COLO668 (cell line): ENCODE measurements at regions not wholly inside any gene's neighbourhood (a gene's known extent, or its start where the extent isn't known, plus 50 kb on each side); places are given as distances from the start of the nearest gene placed in this dataset.
"Not testable (repeated sequence)": the region's sequence is repeated elsewhere in the genome, so short reads cannot be mapped to it uniquely, and the experiment has no call there.

Source experiments
- DNase-seq: peaks from one replicate; lab custom pipeline; 2025; ENCODE audit not compliant: unreplicated experiment; lab: John Stamatoyannopoulos, UW

- DNase-seq = no peak
Measured at GRCh38 chr18:43710135-43710534, 432.8 kb upstream of the SYT4 start.

GRCh38 chr18:43714343-43715010 lies 437.2 kb upstream of the SYT4 start:
- no peak for DNase-seq

GRCh38 chr18:43719267-43719795 lies 442.0 kb upstream of the SYT4 start:
- DNase-seq = no peak

- DNase-seq = no peak
Measured at GRCh38 chr18:43720041-43720440, 442.8 kb upstream of the SYT4 start.

- no peak for DNase-seq
Measured at GRCh38 chr18:43735570-43735969, 458.3 kb upstream of the SYT4 start.

- no peak for DNase-seq
Measured at GRCh38 chr18:43744960-43745745, 467.9 kb upstream of the SYT4 start.

GRCh38 chr18:43751203-43751602 lies 473.9 kb upstream of the SYT4 start:
- no peak for DNase-seq

DNA sequence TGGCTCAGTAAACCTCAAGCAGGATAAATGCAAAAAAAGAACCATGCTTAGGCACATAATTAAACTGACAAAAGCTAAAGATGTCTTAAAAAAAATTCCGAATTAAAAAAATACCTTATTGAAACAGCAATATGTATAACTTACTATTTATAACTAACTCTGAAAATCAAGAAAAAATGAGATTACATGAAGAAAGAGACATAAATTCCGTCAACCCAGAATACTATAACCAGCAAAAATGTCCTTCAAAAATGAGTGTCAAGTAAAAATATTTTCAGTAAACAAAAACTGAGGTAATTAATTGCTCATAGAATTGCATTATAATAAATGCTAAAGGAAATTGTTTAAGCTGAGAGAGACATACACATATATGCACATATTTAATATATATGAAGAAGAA lies 474.5 kb upstream of the SYT4 start:
- DNase-seq = no peak

DNA sequence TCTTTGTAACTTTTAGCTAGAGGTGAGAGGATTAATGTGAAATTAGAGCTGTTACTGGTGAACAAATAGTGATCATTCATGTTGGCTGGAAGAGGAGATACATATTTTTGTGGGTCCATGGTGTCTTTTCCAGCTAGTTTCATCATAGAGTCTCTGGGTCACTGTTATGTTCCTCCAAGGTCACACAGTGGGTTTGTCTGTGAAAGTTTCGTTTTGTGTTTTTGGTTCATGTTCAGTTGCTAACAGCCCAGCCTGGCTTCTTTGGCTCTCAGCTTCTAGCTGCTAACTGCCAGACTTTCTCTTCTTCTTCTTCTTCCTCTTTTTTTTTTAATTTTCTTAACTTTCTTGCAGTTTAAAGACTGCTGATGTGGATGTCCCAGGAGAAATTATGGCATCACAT lies 480.0 kb upstream of the SYT4 start:
- DNase-seq = no peak

DNA sequence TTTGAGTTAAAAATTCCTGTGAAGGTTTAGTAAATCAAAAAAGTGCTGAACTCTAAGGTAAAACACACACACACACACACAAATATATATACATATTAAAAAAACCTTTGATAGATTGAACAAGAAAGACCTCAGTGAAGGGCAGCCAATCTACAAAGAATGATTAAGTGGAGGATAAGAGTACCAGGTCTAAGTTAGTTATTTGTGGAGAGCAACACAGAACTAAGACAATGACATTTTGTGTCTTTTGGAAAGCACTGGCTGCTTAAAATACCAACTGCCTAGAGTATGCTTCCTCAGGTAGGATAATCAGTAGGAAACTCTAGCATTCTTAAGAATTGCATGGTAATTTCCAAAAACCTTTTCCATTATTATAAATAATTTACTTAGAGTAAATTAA lies 481.4 kb upstream of the SYT4 start:
- DNase-seq = no peak

DNA sequence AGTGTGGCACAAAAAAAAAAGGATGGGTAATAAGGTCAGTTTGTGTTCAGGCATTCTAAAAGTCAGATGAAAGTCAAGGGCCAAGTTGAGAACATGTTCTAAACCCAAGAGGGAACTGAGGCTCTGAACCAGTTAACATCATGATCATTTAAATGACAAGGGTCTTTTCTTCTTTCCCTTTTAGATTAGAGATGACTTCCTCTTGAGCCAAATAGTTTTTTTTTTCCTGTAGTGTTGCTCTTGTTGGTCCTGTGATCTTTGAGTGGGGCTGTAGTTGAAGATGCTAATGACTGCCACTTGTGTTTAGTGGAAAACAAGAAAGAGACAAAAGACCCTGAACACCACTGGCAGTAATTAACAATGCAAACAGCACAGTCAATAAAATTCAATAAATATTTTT lies 482.7 kb upstream of the SYT4 start:
- DNase-seq = no peak

GRCh38 chr18:43772907-43773306 lies 495.6 kb upstream of the SYT4 start:
- no peak for DNase-seq

- no peak for DNase-seq
Measured at GRCh38 chr18:43774497-43774896, 497.2 kb upstream of the SYT4 start.

DNA sequence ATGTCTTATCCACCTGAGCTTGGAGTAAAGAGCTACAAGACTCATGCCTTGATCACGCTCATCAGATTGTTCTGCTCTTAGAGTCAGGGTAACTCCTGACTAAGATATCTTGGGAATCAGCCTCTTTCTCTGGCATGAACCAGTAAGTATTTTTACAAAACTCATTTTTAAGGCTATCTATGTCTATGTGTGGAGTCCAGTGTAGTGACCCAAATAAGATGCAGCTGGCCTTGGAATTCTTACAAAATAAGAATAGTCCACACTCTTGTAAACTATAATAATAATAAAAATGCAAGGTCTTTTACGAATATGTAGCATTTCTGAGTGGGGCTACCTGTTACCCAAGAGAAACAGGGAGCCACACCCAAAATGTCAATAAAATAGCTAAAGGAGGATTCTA lies 498.3 kb upstream of the SYT4 start:
- DNase-seq = no peak

- DNase-seq = no peak
Measured at GRCh38 chr18:43776997-43777396, 499.7 kb upstream of the SYT4 start.

DNA sequence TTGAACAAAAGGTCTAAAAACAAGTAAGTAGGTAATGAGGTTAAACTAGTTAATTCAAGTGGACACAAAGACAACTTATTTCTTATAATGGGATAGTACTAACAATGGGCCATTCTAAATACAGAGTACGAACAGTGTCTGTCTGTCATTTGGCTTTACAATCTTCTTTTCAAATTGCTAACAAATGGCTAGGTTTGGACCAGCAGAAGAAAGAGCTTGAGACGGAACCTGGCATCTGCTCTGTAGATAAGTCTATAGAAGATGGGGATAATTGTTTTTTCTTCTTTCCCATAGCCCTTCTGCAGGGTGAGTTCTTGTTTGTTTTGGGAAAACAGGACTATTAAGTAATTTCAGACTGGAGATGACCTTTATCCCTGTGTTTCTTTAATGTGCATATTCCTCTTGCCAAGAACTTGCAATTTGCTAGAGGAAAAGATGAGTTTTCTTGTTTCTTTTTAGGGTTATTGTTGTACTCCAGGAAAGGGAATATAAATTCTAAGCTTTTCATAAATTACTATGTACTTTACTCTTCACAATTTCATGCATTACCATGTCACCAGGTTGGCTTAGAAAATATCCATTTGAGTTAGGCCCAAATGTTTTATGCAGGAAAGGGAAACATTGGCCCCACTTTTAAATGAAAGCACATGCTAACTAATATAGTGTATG lies 500.5 kb upstream of the SYT4 start:
- no peak for DNase-seq

DNA sequence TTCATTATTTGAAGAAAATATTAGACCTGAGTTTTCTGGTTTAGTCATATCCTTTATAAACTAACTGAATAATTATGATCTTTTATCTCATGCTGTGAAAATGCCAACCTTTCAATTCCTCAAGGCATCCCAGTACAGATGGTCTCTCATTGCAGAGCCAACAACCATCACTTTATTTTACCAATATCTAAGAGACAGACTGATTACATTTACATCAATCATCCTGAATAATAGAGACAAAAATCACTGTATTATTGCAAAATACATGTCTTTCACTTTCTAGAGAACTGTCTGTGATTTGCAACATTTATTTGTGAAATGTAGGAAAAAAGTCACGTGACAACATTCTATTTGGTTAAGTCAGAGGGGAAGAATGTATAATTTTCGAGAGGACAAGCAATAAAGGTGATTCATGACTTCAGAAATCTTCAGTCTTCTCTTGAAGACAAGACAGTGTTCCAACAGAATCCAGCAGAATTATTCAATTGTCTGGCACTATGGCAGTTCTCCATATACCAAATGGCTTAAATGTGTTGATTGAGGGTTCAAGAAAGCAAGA lies 503.6 kb upstream of the SYT4 start:
- DNase-seq = no peak

DNA sequence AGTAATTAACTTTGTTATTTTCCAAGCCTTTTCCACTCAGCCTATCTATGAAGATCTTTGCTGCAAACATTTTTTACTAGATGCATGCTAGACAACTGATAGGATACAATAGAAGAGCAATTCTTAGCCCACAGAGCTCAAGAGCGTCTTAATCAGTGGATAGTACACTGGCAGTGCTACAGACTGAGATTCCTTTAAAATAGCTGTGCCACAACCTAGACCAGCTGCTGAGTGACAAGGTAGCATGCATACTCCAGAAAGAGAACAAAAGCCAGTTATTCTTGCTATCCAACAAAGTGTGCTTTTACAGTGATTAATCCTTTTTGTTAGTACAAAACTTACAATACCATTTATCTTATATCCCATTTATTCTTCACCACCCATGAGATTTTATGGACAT lies 507.9 kb upstream of the SYT4 start:
- DNase-seq = no peak

GRCh38 chr18:43786893-43787292 lies 509.6 kb upstream of the SYT4 start:
- DNase-seq = no peak

- not testable (repeated sequence) for DNase-seq
Measured at GRCh38 chr18:43787721-43788120, 510.4 kb upstream of the SYT4 start.

DNA sequence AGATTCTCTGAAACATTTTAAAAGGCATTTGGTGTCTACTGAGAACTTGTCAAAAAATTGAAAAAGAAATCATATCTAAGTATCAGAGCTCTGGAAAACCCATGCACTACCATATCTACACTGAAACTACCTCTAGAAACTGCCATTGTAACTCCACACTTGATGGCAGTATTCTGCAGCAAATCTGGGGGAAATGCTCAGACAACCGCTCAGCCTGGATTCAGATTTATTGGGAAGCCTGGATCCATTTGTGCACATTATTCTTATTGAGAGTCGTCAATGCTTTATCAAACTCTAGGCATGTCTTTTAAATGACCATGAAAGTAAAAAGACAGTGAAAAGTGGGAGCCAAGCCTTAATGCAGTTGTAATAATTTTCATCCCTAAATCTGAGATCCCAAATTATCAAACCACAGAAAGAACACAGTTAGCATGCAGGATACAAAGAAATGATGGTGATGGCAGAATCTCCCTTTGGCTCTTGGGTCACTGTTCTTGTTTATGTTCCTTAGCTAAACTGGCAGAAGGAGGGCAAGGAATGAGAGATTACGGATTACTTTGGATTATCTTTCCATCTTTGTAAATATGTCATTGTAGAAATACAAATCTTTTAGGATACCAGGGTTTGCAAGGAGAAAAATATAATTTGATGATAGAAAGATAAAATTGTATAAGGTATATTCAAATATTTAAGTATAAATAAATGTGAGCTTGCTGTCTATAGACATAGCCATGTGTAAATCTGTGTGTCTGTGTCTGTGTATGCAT lies 512.1 kb upstream of the SYT4 start:
- no peak for DNase-seq
